ENCODE measurements at regions not wholly inside any gene's neighbourhood (a gene's known extent, or its start where the extent isn't known, plus 50 kb on each side); places are given as distances from the start of the nearest gene placed in this dataset.

DNA sequence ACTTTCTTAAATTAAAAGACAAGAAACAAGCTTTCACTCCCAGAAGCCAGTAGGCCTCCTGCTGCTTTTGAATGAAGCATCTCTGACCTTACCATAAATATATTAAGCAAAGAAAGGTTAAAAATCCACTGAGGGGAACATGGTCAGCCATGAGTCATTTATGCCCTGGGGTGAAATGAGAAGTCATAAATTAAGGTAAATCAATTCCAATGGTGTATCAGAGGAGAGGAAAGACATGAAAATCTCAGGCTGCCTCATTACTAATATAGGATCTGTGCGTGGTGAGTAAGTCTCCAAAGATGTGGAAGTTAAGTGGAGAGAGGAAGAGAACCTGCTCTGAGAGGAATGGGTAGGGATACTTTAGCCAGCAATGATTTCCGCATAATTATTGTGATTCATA, 292.3 kb upstream of the CHAC2 start:
- no peaks in the 10 kb centered on the region for H3K27me3 Mint-ChIP-seq (ENCODE audit: insufficient read depth, unreplicated experiment)
- H3K4me1 Mint-ChIP-seq (ENCODE audit: insufficient read depth, unreplicated experiment), result peaks cover 15% of the 10 kb centered on the region
- ChIA-PET CTCF (interaction anchor here (0.6 kb wide), 1 partner anchor 13 kb away, joined by 3 read pairs; no protein-coding TSS in a partner anchor), POLR2A (no interaction called here)
- H3K4me3 Mint-ChIP-seq (ENCODE audit: unreplicated experiment), result no peak overlapping the region
- H3K9me3 Mint-ChIP-seq (ENCODE audit: unreplicated experiment), result no peaks in the 10 kb centered on the region
- TF ChIP-seq, protein P1, sequence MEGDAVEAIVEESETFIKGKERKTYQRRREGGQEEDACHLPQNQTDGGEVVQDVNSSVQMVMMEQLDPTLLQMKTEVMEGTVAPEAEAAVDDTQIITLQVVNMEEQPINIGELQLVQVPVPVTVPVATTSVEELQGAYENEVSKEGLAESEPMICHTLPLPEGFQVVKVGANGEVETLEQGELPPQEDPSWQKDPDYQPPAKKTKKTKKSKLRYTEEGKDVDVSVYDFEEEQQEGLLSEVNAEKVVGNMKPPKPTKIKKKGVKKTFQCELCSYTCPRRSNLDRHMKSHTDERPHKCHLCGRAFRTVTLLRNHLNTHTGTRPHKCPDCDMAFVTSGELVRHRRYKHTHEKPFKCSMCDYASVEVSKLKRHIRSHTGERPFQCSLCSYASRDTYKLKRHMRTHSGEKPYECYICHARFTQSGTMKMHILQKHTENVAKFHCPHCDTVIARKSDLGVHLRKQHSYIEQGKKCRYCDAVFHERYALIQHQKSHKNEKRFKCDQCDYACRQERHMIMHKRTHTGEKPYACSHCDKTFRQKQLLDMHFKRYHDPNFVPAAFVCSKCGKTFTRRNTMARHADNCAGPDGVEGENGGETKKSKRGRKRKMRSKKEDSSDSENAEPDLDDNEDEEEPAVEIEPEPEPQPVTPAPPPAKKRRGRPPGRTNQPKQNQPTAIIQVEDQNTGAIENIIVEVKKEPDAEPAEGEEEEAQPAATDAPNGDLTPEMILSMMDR (IDR thresholded peaks at IDR 0.05; ENCODE audit: unreplicated experiment), result no peak
- intact Hi-C loops (cut with micrococcal nuclease), result no loop called here
- peak; percentile 81 for DNase-seq (ENCODE audit: unreplicated experiment)
- no peaks in the 10 kb centered on the region for H3K36me3 Mint-ChIP-seq (ENCODE audit: insufficient read depth, unreplicated experiment)
- H3K27ac Mint-ChIP-seq (ENCODE audit: low read depth, unreplicated experiment), result peak overlapping the region; percentile 32
- BruUV-seq (replicated peaks), result no TSS peak

DNA sequence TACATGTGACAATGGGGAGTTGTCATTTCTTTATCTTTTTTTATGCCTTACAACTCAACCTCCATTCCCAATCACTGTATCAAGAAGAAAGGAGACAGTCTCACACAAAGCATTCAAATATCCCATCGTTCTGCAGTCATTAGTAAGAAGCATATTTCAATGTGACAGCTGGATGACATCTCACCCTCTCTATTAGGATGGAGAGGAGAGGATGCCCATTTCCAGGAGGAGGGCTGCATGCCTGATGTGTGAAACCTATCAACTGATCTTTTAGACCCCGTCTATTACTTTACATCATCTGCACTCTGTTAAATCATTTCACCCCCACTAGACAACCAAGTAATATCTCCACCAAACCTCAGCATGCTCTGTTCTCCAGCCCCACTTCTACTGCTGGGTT, 292.7 kb upstream of the CHAC2 start:
- no TSS peak for BruUV-seq (replicated peaks)
- Mint-ChIP-seq H3K4me3 (ENCODE audit: unreplicated experiment) (no peak overlapping the region), H3K4me1 (ENCODE audit: insufficient read depth, unreplicated experiment) (peaks cover 15% of the 10 kb centered on the region), H3K27me3 (ENCODE audit: insufficient read depth, unreplicated experiment) (no peaks in the 10 kb centered on the region), H3K9me3 (ENCODE audit: unreplicated experiment) (no peaks in the 10 kb centered on the region), H3K27ac (ENCODE audit: low read depth, unreplicated experiment) (peak overlapping the region; percentile 32), H3K36me3 (ENCODE audit: insufficient read depth, unreplicated experiment) (no peaks in the 10 kb centered on the region)
- TF ChIP-seq, protein P1 (IDR thresholded peaks at IDR 0.05; ENCODE audit: unreplicated experiment), result no peak
- no peak for DNase-seq (ENCODE audit: unreplicated experiment)
- ChIA-PET CTCF (interaction anchor here (0.6 kb wide), 1 partner anchor 13 kb away, joined by 3 read pairs; no protein-coding TSS in a partner anchor), POLR2A (no interaction called here)
- intact Hi-C loops (cut with micrococcal nuclease), result no loop called here

DNA sequence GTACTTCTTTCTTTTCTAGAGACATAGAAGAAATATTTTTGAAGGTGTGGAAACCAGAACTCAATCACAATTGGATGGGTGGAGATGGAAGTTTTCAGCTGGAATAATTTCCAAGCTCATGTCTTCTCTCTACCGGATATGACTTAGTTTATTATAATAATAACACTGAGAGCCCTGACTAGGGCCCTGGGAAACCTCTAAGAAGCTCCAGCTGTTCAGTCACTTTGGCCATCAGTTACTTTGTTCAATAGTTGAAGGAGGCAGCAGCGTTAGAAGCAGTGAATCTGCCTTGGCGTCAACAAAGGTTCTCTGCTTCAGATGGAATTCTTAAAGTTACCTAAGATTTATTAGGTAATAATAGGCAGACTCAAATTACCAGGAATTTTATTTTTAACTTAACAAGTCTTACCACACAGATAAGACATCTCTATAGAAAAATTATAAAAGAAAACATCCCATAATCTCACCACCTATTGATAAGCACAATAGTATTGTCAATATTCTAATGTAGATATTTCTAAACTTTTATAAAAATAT, 293.8 kb upstream of the CHAC2 start:
- TF ChIP-seq, protein P1 (IDR thresholded peaks at IDR 0.05; ENCODE audit: unreplicated experiment), result no peak
- BruUV-seq (replicated peaks), result no TSS peak
- Mint-ChIP-seq H3K36me3 (ENCODE audit: insufficient read depth, unreplicated experiment) (no peaks in the 10 kb centered on the region), H3K9me3 (ENCODE audit: unreplicated experiment) (no peaks in the 10 kb centered on the region), H3K4me3 (ENCODE audit: unreplicated experiment) (no peak overlapping the region), H3K27ac (ENCODE audit: low read depth, unreplicated experiment) (no peak overlapping the region), H3K4me1 (ENCODE audit: insufficient read depth, unreplicated experiment) (peaks cover 15% of the 10 kb centered on the region), H3K27me3 (ENCODE audit: insufficient read depth, unreplicated experiment) (no peaks in the 10 kb centered on the region)
- ChIA-PET POLR2A (no interaction called here), CTCF (interaction anchor here (1.0 kb wide), 1 partner anchor 37 kb away, joined by 5 read pairs; no protein-coding TSS in a partner anchor)
- no peak for DNase-seq (ENCODE audit: unreplicated experiment)
- intact Hi-C loops (cut with micrococcal nuclease), result no loop called here

DNA sequence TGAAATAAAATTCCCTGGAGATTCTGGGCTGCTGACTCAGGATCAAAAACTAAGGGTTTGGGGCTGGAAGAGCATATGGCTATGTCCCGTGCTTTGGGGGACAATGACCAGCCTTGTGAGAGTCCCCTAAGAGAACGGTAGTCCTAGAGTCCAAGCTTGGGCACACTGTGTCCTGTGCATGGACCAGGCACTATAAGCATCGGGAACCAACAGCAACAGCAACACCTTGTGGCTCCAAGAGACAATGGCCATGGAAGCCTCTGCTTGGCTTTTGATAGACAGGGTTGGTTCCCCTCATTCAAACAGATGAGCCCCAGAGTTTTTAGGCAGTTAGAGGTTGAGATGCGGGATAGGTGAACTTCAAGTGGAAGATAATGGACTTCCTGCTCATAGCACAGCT, 294.4 kb upstream of the CHAC2 start:
- no peaks in the 10 kb centered on the region for H3K36me3 Mint-ChIP-seq (ENCODE audit: insufficient read depth, unreplicated experiment)
- no TSS peak for BruUV-seq (replicated peaks)
- ChIA-PET POLR2A (no interaction called here), CTCF (interaction anchor here (1.0 kb wide), 1 partner anchor 37 kb away, joined by 5 read pairs; no protein-coding TSS in a partner anchor)
- H3K9me3 Mint-ChIP-seq (ENCODE audit: unreplicated experiment), result no peaks in the 10 kb centered on the region
- TF ChIP-seq, protein P1 (IDR thresholded peaks at IDR 0.05; ENCODE audit: unreplicated experiment), result no peak
- H3K27ac Mint-ChIP-seq (ENCODE audit: low read depth, unreplicated experiment), result no peak overlapping the region
- no peak overlapping the region for H3K4me3 Mint-ChIP-seq (ENCODE audit: unreplicated experiment)
- peak; percentile 17 for DNase-seq (ENCODE audit: unreplicated experiment)
- intact Hi-C loops (cut with micrococcal nuclease), result no loop called here
- H3K4me1 Mint-ChIP-seq (ENCODE audit: insufficient read depth, unreplicated experiment), result peaks cover 15% of the 10 kb centered on the region
- H3K27me3 Mint-ChIP-seq (ENCODE audit: insufficient read depth, unreplicated experiment), result no peaks in the 10 kb centered on the region
